Esophagus muscularis mucosa (tissue), 4 donors: ENCODE measurements at regions not wholly inside any gene's neighbourhood (a gene's known extent, or its start where the extent isn't known, plus 50 kb on each side); places are given as distances from the start of the nearest gene placed in this dataset.

Experiments used
- DNase-seq: peaks from one replicate; pipeline ENCODE4 v3.0.0-alpha.2; 2017; ENCODE audit errors: extremely low spot score
- H3K27ac ChIP-seq, 4 donors: fragments of 200-600 bp; sonication (generic); replicated peaks in 1 of 4; 1 replicate in 3 of 4; 2 replicates in 1 of 4; pipeline ENCODE4 v1.5.1; 2016 to 2019; ENCODE audit warnings: mild to moderate bottlenecking in 1 of 4
- H3K27me3 ChIP-seq, 4 donors: fragments of 200-600 bp; sonication (generic); one replicate each; pipeline versions ENCODE4 v1.5.1 to v1.6.0; 2016 to 2019
- H3K36me3 ChIP-seq, 4 donors: fragments of 200-600 bp; sonication (generic); one replicate each; pipeline ENCODE4 v1.5.1; 2016 to 2019
- H3K4me1 ChIP-seq, 4 donors: fragments of 200-600 bp; sonication (generic); one replicate each; pipeline ENCODE4 v1.5.1; 2016 to 2019
- H3K4me3 ChIP-seq, 4 donors: fragments of 200-600 bp; sonication (generic); 1 replicate in 2 of 4; 2 replicates in 2 of 4; pipeline ENCODE4 v1.5.1; 2016 to 2019; ENCODE audit warnings: mild to moderate bottlenecking in 4 of 4, moderate library complexity in 1 of 4
- H3K9me3 ChIP-seq, 4 donors: fragments of 200-600 bp; sonication (generic); 1 replicate in 3 of 4; 2 replicates in 1 of 4; pipeline ENCODE4 v1.5.1; 2016 to 2019
- EP300 ChIP-seq: sonication (generic); formaldehyde crosslinking; IDR thresholded peaks from one replicate; pipeline ENCODE4 v1.6.1; 2017; ENCODE audit warnings: antibody characterized with exemption
- POLR2A ChIP-seq: fragments of 450-650 bp; IDR thresholded peaks from one replicate; pipeline ENCODE4 v1.6.1; 2017; ENCODE audit warnings: antibody characterized with exemption, moderate library complexity, mild to moderate bottlenecking, low read depth
- POLR2AphosphoS5 ChIP-seq, 2 donors: sonication (generic); formaldehyde crosslinking; IDR thresholded peaks; one replicate each; pipeline ENCODE4 v1.6.1; 2017; ENCODE audit warnings: antibody characterized with exemption in 2 of 2
- WGBS: methylation state at CpG from one replicate; pipeline ENCODE4 v1.1.5; 2018; 5-methylcytosine and 5-hydroxymethylcytosine counted together
- intact Hi-C: fragments of 100-400 bp; cut with DNase I; formaldehyde crosslinking; loops from one replicate; pipeline ENCODE4 v1.15.1; 2023
- TF ChIP-seq, protein P1 (sequence below), 3 experiments: fragments of 200-600 bp in 2 of 3; fragments of 450-650 bp in 1 of 3; sonication (generic) in 2 of 3; IDR thresholded peaks; one replicate each; pipeline ENCODE4 v1.5.1; 2017 to 2019; ENCODE audit warnings: antibody characterized with exemption in 3 of 3, mild to moderate bottlenecking in 2 of 3, moderate library complexity in 1 of 3

DNA sequence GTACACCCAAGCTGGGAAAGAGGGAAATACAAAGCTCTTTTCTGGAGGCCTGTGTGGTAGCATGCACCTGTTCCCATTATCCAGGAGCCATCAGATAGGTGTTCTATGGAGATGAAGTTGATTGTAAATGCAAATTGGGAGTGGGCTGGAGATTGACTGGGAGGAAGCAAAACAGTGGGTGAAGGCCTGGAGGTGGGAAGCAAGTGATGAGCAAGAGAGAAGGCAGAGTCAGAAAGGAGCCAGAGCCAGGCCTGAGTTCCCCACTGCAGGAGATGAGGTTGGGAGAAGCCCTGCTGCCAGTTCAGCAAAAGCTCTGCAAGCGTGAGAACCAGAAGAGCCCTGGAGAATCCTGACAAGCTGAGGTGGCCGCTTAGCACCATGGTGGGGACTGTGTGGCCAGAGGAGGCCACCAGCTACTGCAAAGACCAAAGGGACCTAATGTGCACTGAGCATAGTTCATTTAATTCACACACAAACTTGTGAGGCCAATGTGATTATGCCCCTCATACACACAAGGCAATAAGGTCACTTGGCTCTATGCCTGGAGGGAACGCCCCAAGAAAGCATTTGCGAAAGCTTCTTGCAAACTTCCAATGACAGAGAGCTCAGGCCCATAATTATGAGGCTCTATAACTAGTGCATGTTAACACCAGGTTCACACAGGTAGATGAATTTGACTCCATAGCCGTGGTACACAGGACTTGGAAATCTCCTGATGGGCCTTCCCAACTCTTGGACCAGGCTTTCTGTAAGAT is 73.0 kb upstream of the GRIK3 start:
- H3K9me3 ChIP-seq = no peaks in the 10 kb centered on the region
- peaks cover 0 to 40% (median 0%) of the 10 kb centered on the region in 4 donors for H3K27me3 ChIP-seq
- H3K4me1 ChIP-seq = no peaks in the 10 kb centered on the region
- TF ChIP-seq, protein P1, sequence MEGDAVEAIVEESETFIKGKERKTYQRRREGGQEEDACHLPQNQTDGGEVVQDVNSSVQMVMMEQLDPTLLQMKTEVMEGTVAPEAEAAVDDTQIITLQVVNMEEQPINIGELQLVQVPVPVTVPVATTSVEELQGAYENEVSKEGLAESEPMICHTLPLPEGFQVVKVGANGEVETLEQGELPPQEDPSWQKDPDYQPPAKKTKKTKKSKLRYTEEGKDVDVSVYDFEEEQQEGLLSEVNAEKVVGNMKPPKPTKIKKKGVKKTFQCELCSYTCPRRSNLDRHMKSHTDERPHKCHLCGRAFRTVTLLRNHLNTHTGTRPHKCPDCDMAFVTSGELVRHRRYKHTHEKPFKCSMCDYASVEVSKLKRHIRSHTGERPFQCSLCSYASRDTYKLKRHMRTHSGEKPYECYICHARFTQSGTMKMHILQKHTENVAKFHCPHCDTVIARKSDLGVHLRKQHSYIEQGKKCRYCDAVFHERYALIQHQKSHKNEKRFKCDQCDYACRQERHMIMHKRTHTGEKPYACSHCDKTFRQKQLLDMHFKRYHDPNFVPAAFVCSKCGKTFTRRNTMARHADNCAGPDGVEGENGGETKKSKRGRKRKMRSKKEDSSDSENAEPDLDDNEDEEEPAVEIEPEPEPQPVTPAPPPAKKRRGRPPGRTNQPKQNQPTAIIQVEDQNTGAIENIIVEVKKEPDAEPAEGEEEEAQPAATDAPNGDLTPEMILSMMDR (IDR thresholded peaks at IDR 0.05) = no peak
- no peak for TF ChIP-seq POLR2AphosphoS5 (IDR thresholded peaks at IDR 0.05)
- no peak for TF ChIP-seq EP300
- TF ChIP-seq POLR2A = no peak
- WGBS = 85% methylated on average over 5 of the region's 5 CpGs
- no peak overlapping the region for H3K27ac ChIP-seq
- no peak for DNase-seq
- intact Hi-C loops = no loop called here
- no peak overlapping the region for H3K4me3 ChIP-seq
- no peaks in the 10 kb centered on the region for H3K36me3 ChIP-seq

DNA sequence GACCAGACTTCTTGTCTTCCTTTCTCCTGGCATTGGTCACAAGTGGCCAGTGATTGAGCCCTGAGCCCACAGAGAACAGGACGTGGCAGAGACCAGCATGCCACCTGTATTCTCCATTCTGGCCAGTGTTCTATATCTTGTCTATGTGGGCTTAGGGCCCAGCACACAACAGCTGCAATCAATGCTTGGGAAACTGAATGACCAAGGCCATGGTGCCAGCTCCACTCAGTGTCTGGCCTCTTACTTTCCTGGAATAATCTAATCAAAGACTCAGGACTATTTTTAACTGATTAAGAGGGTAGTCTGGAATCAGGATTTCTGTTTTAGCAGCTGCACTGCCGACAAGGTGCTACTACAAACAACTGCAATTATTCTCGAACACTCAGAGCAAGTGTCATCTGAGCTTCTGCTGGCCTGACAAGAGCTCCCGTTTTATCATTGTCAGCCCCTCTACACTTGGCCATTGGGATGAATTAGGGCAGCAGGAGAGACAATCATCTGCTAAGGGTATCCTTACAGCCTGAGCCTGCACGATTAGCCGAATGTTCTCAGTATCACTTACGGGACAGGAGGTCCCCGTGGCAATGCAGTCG is 74.4 kb upstream of the GRIK3 start:
- H3K27ac ChIP-seq = no peak overlapping the region

DNA sequence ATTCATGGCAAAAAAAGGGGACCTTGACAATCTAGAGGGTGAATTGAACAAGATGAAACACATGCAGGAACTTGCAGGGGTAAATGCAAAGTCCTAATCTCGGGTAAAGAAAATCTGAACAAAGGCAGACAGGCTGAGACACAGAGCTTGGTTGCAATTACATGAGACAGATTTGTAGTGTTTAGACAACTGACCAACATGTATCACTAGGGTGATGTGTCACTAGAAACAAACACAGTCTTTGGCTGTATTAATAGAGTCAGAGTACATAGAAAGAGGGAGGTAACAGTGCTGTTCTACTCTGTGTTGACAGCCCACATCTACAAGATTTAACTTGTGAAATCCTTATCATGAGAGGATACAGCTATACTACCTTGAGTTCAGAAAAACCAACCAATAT is 78.1 kb upstream of the GRIK3 start:
- no peaks in the 10 kb centered on the region for H3K9me3 ChIP-seq
- H3K4me1 ChIP-seq = no peaks in the 10 kb centered on the region
- no peak overlapping the region for H3K4me3 ChIP-seq
- H3K27me3 ChIP-seq = peaks cover 0 to 42% (median 0%) of the 10 kb centered on the region in 4 donors
- DNase-seq = no peak
- intact Hi-C loops = no loop called here
- 64% methylated on average over 1 of the region's 1 CpG for WGBS
- TF ChIP-seq EP300 (no peak), POLR2A (no peak), POLR2AphosphoS5 (IDR thresholded peaks at IDR 0.05) (no peak)
- TF ChIP-seq, protein P1 (IDR thresholded peaks at IDR 0.05) = no peak
- no peaks in the 10 kb centered on the region for H3K36me3 ChIP-seq
- H3K27ac ChIP-seq = no peak overlapping the region

More for the DNA sequence above, 74.4 kb upstream of the GRIK3 start:
- intact Hi-C loops = no loop called here
- no peaks in the 10 kb centered on the region for H3K4me1 ChIP-seq
- H3K27me3 ChIP-seq = peaks cover 0 to 42% (median 0%) of the 10 kb centered on the region in 4 donors
- no peak overlapping the region for H3K4me3 ChIP-seq
- TF ChIP-seq POLR2A (no peak), POLR2AphosphoS5 (IDR thresholded peaks at IDR 0.05) (no peak), EP300 (no peak)
- TF ChIP-seq, protein P1 (IDR thresholded peaks at IDR 0.05) = no peak
- DNase-seq = no peak
- no peaks in the 10 kb centered on the region for H3K36me3 ChIP-seq
- 69% methylated on average over 9 of the region's 9 CpGs for WGBS
- H3K9me3 ChIP-seq = no peaks in the 10 kb centered on the region

DNA sequence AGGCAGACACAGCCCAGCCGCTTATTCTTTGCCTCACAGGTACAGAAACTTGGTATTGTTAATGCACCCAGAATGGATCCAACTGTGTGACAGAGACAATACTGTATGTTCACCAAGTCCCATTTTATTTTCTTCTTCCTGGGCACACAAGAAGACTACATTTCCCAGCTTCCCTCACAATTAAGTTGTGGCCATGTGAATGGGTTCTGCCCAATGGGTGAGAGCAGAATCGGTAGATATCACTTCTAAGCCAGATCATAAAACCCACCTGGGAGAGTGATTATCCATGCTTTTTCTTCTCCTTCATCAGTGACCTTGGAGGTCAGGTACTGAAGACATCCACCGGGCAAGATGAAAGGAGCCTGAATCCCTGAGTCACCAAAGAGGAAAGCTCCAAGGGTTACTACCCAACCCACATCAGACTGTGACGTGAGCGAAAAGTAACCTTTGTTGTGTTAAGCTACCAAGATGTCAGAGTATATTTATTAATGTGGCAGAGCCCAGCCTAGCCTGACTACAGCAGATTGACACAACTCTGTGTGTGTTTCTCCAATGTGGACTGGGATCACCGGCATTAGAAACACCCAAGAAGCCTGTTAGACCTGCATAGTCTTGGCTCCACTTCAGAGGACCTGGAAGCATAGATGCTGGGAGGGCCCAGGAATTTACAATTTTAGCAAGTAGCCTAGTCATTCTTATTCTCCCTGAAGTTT is 79.1 kb upstream of the GRIK3 start:
- no peak for DNase-seq
- no peaks in the 10 kb centered on the region for H3K9me3 ChIP-seq
- TF ChIP-seq POLR2A (no peak), EP300 (no peak), POLR2AphosphoS5 (IDR thresholded peaks at IDR 0.05) (no peak)
- TF ChIP-seq, protein P1 (IDR thresholded peaks at IDR 0.05) = no peak
- H3K4me3 ChIP-seq = no peak overlapping the region
- H3K4me1 ChIP-seq = no peaks in the 10 kb centered on the region
- H3K27me3 ChIP-seq = peaks cover 0 to 43% (median 0%) of the 10 kb centered on the region in 4 donors
- 74% methylated on average over 6 of the region's 6 CpGs for WGBS
- H3K27ac ChIP-seq = no peak overlapping the region
- no peaks in the 10 kb centered on the region for H3K36me3 ChIP-seq
- intact Hi-C loops = no loop called here
